H9 (cell line): ENCODE measurements at regions not wholly inside any gene's neighbourhood (a gene's known extent, or its start where the extent isn't known, plus 50 kb on each side); places are given as distances from the start of the nearest gene placed in this dataset.

Source experiments
- DNase-seq: peaks from one replicate; pipeline ENCODE4 v3.0.0-alpha.2; 2017
- H2AFZ ChIP-seq: one replicate; pipeline ENCODE4 v1.6.1; 2013; ENCODE audit warnings: mild to moderate bottlenecking, low read length, control low read depth, moderate library complexity
- H2AK5ac ChIP-seq: 2 replicates; pipeline ENCODE4 v1.6.1; 2013; ENCODE audit warnings: low read length, control low read depth, mixed read lengths; ENCODE audit not compliant: insufficient read length
- H2BK120ac ChIP-seq: one replicate; pipeline ENCODE4 v1.6.1; 2013; ENCODE audit warnings: low read depth, mild to moderate bottlenecking, low read length, control low read depth, inconsistent platforms; ENCODE audit not compliant: poor library complexity, severe bottlenecking
- H2BK12ac ChIP-seq: 2 replicates; pipeline ENCODE4 v1.6.1; 2013; ENCODE audit warnings: low read length, control low read depth, mixed read lengths, low read depth; ENCODE audit not compliant: insufficient read length
- H2BK15ac ChIP-seq: 2 replicates; pipeline ENCODE4 v1.6.1; 2013; ENCODE audit warnings: low read depth, low read length, control low read depth
- H2BK20ac ChIP-seq: one replicate; pipeline ENCODE4 v1.6.1; 2013; ENCODE audit warnings: low read depth, mild to moderate bottlenecking, low read length, control low read depth, inconsistent platforms; ENCODE audit not compliant: poor library complexity, severe bottlenecking
- H2BK5ac ChIP-seq: 2 replicates; pipeline ENCODE4 v1.6.1; 2013; ENCODE audit warnings: low read length, control low read depth, mixed read lengths; ENCODE audit not compliant: insufficient read length
- H3K14ac ChIP-seq: 2 replicates; pipeline ENCODE4 v1.6.1; 2013; ENCODE audit warnings: low read length, control low read depth; ENCODE audit not compliant: insufficient read depth
- H3K18ac ChIP-seq: 2 replicates; pipeline ENCODE4 v1.6.1; 2013; ENCODE audit warnings: low read depth, mild to moderate bottlenecking, mixed read lengths, low read length, control low read depth; ENCODE audit not compliant: insufficient read length
- H3K23ac ChIP-seq: 2 replicates; pipeline ENCODE4 v1.6.1; 2013; ENCODE audit warnings: low read length, control low read depth, mixed read lengths, low read depth; ENCODE audit not compliant: insufficient read length
- H3K23me2 ChIP-seq: 2 replicates; pipeline ENCODE4 v1.6.1; 2013; ENCODE audit warnings: low read depth, mild to moderate bottlenecking, mixed read lengths, low read length, control low read depth; ENCODE audit not compliant: insufficient read length, poor library complexity, severe bottlenecking
- H3K27ac ChIP-seq: 2 replicates; pipeline ENCODE4 v1.5.1; 2013; ENCODE audit warnings: low read length, control low read depth, mixed read lengths, low read depth; ENCODE audit not compliant: insufficient read length
- H3K27me3 ChIP-seq: 2 replicates; pipeline ENCODE4 v1.6.1; 2013; ENCODE audit warnings: low read length, control low read depth, inconsistent platforms; ENCODE audit not compliant: insufficient read depth
- H3K4ac ChIP-seq: 2 replicates; pipeline ENCODE4 v1.6.1; 2013; ENCODE audit warnings: low read depth, mild to moderate bottlenecking, control low read depth, inconsistent platforms, low read length, moderate library complexity
- H3K4me1 ChIP-seq: 2 replicates; pipeline ENCODE4 v1.6.1; 2013; ENCODE audit warnings: low read length, control low read depth, inconsistent platforms; ENCODE audit not compliant: insufficient read depth
- H3K4me2 ChIP-seq: 2 replicates; pipeline ENCODE4 v1.6.1; 2013; ENCODE audit warnings: low read length, control low read depth, mixed read lengths; ENCODE audit not compliant: insufficient read length, insufficient read depth
- H3K56ac ChIP-seq: 2 replicates; pipeline ENCODE4 v1.6.1; 2013; ENCODE audit warnings: low read depth, mild to moderate bottlenecking, mixed read lengths, low read length, control low read depth; ENCODE audit not compliant: insufficient read length
- H3K79me1 ChIP-seq: 2 replicates; pipeline ENCODE4 v1.6.1; 2013; ENCODE audit warnings: low read depth, mild to moderate bottlenecking, moderate library complexity, low read length, control low read depth, inconsistent platforms; ENCODE audit not compliant: insufficient read depth, poor library complexity, severe bottlenecking
- H3K79me2 ChIP-seq: 2 replicates; pipeline ENCODE4 v1.6.1; 2013; ENCODE audit warnings: low read length, control low read depth, inconsistent platforms; ENCODE audit not compliant: insufficient read depth
- H3K9ac ChIP-seq: 2 replicates; pipeline ENCODE4 v1.6.1; 2013; ENCODE audit warnings: low read length, control low read depth, mixed read lengths; ENCODE audit not compliant: insufficient read length; ENCODE audit errors: extremely low read depth
- H3K9me3 ChIP-seq: one replicate; pipeline ENCODE4 v1.6.1; 2013; ENCODE audit warnings: low read depth, low read length, inconsistent platforms; ENCODE audit not compliant: control insufficient read depth
- H3T11ph ChIP-seq: one replicate; pipeline ENCODE4 v1.6.1; 2013; ENCODE audit warnings: mild to moderate bottlenecking, low read length, control low read depth, inconsistent platforms
- H4K20me1 ChIP-seq: one replicate; pipeline ENCODE4 v1.6.1; 2013; ENCODE audit not compliant: control insufficient read depth, insufficient read length, insufficient read depth
- H4K5ac ChIP-seq: 2 replicates; pipeline ENCODE4 v1.6.1; 2013; ENCODE audit warnings: low read depth, mild to moderate bottlenecking, mixed read lengths, low read length, control low read depth; ENCODE audit not compliant: insufficient read length
- H4K8ac ChIP-seq: replicated peaks from 2 replicates; pipeline ENCODE4 v1.6.1; 2013; ENCODE audit warnings: low read length, control low read depth, mixed read lengths, low read depth; ENCODE audit not compliant: insufficient read length
- H4K91ac ChIP-seq: 2 replicates; pipeline ENCODE4 v1.6.1; 2013; ENCODE audit warnings: low read depth, mild to moderate bottlenecking, moderate library complexity, mixed read lengths, low read length, control low read depth; ENCODE audit not compliant: insufficient read length
- H3K27ac Mint-ChIP-seq, 3 experiments: 2 replicates in 2 of 3; 3 replicates in 1 of 3; pipeline ENCODE4 v1.8.0; 2020 to 2021; ENCODE audit warnings: mixed read lengths in 3 of 3, mild to moderate bottlenecking in 1 of 3, moderate library complexity in 1 of 3
- H3K27me3 Mint-ChIP-seq: 2 replicates; pipeline ENCODE4 v1.8.0; 2021; ENCODE audit warnings: low read depth, mild to moderate bottlenecking, moderate library complexity, mixed read lengths
- H3K36me3 Mint-ChIP-seq, 3 experiments: 2 replicates in 2 of 3; 3 replicates in 1 of 3; pipeline ENCODE4 v1.8.0; 2020 to 2021; ENCODE audit warnings: low read depth in 3 of 3, mixed read lengths in 3 of 3; ENCODE audit not compliant: insufficient read depth in 1 of 3
- H3K4me1 Mint-ChIP-seq, 2 experiments: 2 replicates each; pipeline ENCODE4 v1.8.0; 2020; ENCODE audit warnings: mixed read lengths in 2 of 2
- H3K4me3 Mint-ChIP-seq, 2 experiments: 2 replicates in 1 of 2; 3 replicates in 1 of 2; pipeline ENCODE4 v1.8.0; 2020 to 2021; ENCODE audit warnings: mild to moderate bottlenecking in 2 of 2, mixed read lengths in 2 of 2, moderate library complexity in 1 of 2
- H3K9me3 Mint-ChIP-seq, 2 experiments: 2 replicates in 1 of 2; 3 replicates in 1 of 2; pipeline ENCODE4 v1.8.0; 2020; ENCODE audit warnings: mild to moderate bottlenecking in 2 of 2, mixed read lengths in 2 of 2, moderate library complexity in 1 of 2
- WGBS: extraction: QIAGEN DNeasy Blood & Tissue Kit; methylation state at CpG from one replicate; pipeline ENCODE4 v1.1.7; 2013; ENCODE audit warnings: missing lambda C conversion rate, low lambda C conversion rate, mixed read lengths; ENCODE audit not compliant: insufficient read length; ENCODE audit errors: extremely low coverage; 5-methylcytosine and 5-hydroxymethylcytosine counted together
- TF ChIP-seq, protein P1 (sequence below): fragments of 200-600 bp; sonication (generic); conservative IDR thresholded peaks from 3 replicates; pipeline ENCODE4 v1.8.0; 2021; ENCODE audit warnings: antibody characterized with exemption, mild to moderate bottlenecking

DNA sequence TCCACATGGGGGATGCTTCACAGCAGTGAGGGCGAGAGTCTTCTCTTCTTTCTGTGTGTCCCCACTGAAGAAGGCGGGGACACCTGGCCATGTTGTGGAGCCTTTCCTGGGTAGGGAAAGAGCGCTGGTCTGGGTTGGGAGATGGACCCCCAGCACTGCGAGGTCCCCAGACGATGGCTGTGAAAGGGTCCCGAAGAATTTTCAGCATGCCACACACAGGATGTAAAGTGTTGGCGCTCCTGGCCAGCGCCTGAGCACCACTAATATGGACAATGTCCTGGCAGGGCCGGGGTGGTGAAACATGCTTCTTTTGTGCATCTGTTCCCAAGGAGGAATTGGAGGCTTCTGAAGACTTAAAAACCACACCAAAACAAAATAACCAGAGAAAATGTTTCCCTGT is 77.2 kb downstream of the GLI2 start:
- H3K9me3 Mint-ChIP-seq: no peaks in the 10 kb centered on the region
- H3K56ac ChIP-seq: no peak overlapping the region
- DNase-seq: no peak

More for the DNA sequence above, 77.2 kb downstream of the GLI2 start:
- no peak overlapping the region for H2AK5ac ChIP-seq
- no peak overlapping the region for H4K8ac ChIP-seq
- no peaks in the 10 kb centered on the region for H4K20me1 ChIP-seq
- no peak overlapping the region for H2BK20ac ChIP-seq
- H3K9me3 ChIP-seq: no peaks in the 10 kb centered on the region
- H3K79me2 ChIP-seq: no peaks in the 10 kb centered on the region; the same call in 1 of the 2 replicates
- peaks cover 8 to 49% (median 28%) of the 10 kb centered on the region in 3 experiments; a peak in 6 of 7 replicates for H3K36me3 Mint-ChIP-seq
- H2BK15ac ChIP-seq: no peak overlapping the region
- H3K9ac ChIP-seq: no peak overlapping the region
- no peak overlapping the region for H3K4me2 ChIP-seq
- no peak overlapping the region for H3K23ac ChIP-seq
- no CpG with 5 or more reads among the region's 9 CpGs for WGBS
- H3K23me2 ChIP-seq: no peaks in the 10 kb centered on the region
- no peak overlapping the region for H3K18ac ChIP-seq
- H3K79me1 ChIP-seq: no peaks in the 10 kb centered on the region
- no peak overlapping the region for H3K27ac ChIP-seq
- H3K14ac ChIP-seq: no peak overlapping the region
- H3K27ac Mint-ChIP-seq: no peak overlapping the region; a peak in 1 of 7 replicates
- no peaks in the 10 kb centered on the region for H3K27me3 ChIP-seq
- no peak overlapping the region for H3K4me3 Mint-ChIP-seq
- H4K91ac ChIP-seq: no peak overlapping the region
- no peak overlapping the region for H3T11ph ChIP-seq
- no peak overlapping the region for H3K4ac ChIP-seq
- no peak overlapping the region for H2BK5ac ChIP-seq
- TF ChIP-seq, protein P1, sequence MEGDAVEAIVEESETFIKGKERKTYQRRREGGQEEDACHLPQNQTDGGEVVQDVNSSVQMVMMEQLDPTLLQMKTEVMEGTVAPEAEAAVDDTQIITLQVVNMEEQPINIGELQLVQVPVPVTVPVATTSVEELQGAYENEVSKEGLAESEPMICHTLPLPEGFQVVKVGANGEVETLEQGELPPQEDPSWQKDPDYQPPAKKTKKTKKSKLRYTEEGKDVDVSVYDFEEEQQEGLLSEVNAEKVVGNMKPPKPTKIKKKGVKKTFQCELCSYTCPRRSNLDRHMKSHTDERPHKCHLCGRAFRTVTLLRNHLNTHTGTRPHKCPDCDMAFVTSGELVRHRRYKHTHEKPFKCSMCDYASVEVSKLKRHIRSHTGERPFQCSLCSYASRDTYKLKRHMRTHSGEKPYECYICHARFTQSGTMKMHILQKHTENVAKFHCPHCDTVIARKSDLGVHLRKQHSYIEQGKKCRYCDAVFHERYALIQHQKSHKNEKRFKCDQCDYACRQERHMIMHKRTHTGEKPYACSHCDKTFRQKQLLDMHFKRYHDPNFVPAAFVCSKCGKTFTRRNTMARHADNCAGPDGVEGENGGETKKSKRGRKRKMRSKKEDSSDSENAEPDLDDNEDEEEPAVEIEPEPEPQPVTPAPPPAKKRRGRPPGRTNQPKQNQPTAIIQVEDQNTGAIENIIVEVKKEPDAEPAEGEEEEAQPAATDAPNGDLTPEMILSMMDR: no peak
- no peaks in the 10 kb centered on the region for H3K4me1 ChIP-seq
- no peak overlapping the region for H4K5ac ChIP-seq
- H3K4me1 Mint-ChIP-seq: peaks cover 10 to 25% of the 10 kb centered on the region in 2 experiments
- H2BK120ac ChIP-seq: no peak overlapping the region
- H2AFZ ChIP-seq: no peak overlapping the region
- no peak overlapping the region for H2BK12ac ChIP-seq
- H3K27me3 Mint-ChIP-seq: no peaks in the 10 kb centered on the region; the same call in 1 of the 2 replicates
